A549 (cell line): ENCODE measurements at regions not wholly inside any gene's neighbourhood (a gene's known extent, or its start where the extent isn't known, plus 50 kb on each side); places are given as distances from the start of the nearest gene placed in this dataset.
"Not testable (repeated sequence)": the region's sequence is repeated elsewhere in the genome, so short reads cannot be mapped to it uniquely, and the experiment has no call there.

ENCODE experiments used
- CEBPB ChIP-seq, 2 experiments: fragments of >200 bp in 1 of 2; sonication (Bioruptor Twin) in 1 of 2; formaldehyde crosslinking in 1 of 2; IDR thresholded peaks; 2 replicates each; pipeline ENCODE4 v1.6.1; 2012 to 2016
- CHD2 ChIP-seq: fragments of 150-350 bp; IDR thresholded peaks from 2 replicates; pipeline ENCODE4 v1.6.1; 2014; ENCODE audit warnings: low read length; ENCODE audit not compliant: partially characterized antibody
- CHD4 ChIP-seq: fragments of 200-600 bp; sonication (generic); IDR thresholded peaks from 2 replicates; pipeline ENCODE4 v1.6.1; 2016; ENCODE audit warnings: antibody characterized with exemption, mild to moderate bottlenecking, borderline replicate concordance
- EP300 ChIP-seq, 2 experiments: fragments of >200 bp; sonication (Bioruptor Twin); formaldehyde crosslinking; IDR thresholded peaks; 2 replicates in 1 of 2; 3 replicates in 1 of 2; pipeline ENCODE4 v1.6.1; 2016 to 2017
- ESRRA ChIP-seq: fragments of 150-350 bp; IDR thresholded peaks from 2 replicates; pipeline ENCODE4 v1.6.1; 2014; ENCODE audit warnings: mild to moderate bottlenecking, low read length, borderline replicate concordance
- MAZ ChIP-seq: fragments of 150-350 bp; IDR thresholded peaks from 2 replicates; pipeline ENCODE4 v1.6.1; 2014; ENCODE audit warnings: antibody characterized with exemption, low read depth, low read length, borderline replicate concordance
- NR3C1 ChIP-seq: fragments of >200 bp; sonication (Bioruptor Twin); formaldehyde crosslinking; IDR thresholded peaks from 3 replicates; pipeline ENCODE4 v1.6.1; 2017
- POLR2A ChIP-seq: IDR thresholded peaks from 2 replicates; pipeline ENCODE4 v1.6.1; 2012; ENCODE audit warnings: mild to moderate bottlenecking, low read length
- TF ChIP-seq, protein P1 (sequence below): fragments of >200 bp; sonication (Bioruptor Twin); formaldehyde crosslinking; IDR thresholded peaks from 3 replicates; pipeline ENCODE4 v1.5.1; 2016

DNA sequence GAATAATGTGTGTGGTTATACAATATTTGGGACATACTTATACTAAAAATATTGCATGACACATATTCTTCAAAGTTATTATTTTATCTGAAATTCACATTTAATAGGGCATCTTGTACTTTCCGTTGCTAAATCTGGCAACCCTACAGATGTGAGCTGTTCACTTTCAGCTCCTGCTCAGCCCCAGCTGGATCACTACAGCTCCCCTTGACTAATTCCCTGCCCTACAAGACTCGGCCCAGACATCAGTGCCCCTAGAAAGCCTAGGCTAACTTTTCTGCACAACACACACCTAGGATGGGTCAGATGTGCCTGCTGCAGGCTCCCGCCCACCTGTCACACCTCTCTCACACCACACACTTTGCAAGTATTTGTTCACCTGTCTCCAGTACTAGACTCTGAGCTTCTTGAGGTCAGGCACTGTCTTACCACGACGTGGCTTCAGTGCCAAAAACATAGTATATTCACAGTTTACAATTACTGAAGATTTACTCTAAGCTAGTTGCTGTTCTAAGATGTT lies 84.1 kb downstream of the PRR15 start:
- not testable (repeated sequence) for TF ChIP-seq CHD2; CEBPB (IDR thresholded peaks at IDR 0.05); EP300 (IDR thresholded peaks at IDR 0.05); CHD4; POLR2A; MAZ; NR3C1; ESRRA
- TF ChIP-seq, protein P1, sequence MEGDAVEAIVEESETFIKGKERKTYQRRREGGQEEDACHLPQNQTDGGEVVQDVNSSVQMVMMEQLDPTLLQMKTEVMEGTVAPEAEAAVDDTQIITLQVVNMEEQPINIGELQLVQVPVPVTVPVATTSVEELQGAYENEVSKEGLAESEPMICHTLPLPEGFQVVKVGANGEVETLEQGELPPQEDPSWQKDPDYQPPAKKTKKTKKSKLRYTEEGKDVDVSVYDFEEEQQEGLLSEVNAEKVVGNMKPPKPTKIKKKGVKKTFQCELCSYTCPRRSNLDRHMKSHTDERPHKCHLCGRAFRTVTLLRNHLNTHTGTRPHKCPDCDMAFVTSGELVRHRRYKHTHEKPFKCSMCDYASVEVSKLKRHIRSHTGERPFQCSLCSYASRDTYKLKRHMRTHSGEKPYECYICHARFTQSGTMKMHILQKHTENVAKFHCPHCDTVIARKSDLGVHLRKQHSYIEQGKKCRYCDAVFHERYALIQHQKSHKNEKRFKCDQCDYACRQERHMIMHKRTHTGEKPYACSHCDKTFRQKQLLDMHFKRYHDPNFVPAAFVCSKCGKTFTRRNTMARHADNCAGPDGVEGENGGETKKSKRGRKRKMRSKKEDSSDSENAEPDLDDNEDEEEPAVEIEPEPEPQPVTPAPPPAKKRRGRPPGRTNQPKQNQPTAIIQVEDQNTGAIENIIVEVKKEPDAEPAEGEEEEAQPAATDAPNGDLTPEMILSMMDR = not testable (repeated sequence)
